GM19324 (cell line): ENCODE measurements at regions not wholly inside any gene's neighbourhood (a gene's known extent, or its start where the extent isn't known, plus 50 kb on each side); places are given as distances from the start of the nearest gene placed in this dataset.

Experiments used
- ATAC-seq: cut with Tn5 transposase; IDR thresholded peaks from one replicate; pipeline ENCODE4 v1.9.1; 2021; ENCODE audit warnings: mild to moderate bottlenecking, moderate library complexity; ENCODE audit not compliant: unreplicated experiment, low FRiP score

DNA sequence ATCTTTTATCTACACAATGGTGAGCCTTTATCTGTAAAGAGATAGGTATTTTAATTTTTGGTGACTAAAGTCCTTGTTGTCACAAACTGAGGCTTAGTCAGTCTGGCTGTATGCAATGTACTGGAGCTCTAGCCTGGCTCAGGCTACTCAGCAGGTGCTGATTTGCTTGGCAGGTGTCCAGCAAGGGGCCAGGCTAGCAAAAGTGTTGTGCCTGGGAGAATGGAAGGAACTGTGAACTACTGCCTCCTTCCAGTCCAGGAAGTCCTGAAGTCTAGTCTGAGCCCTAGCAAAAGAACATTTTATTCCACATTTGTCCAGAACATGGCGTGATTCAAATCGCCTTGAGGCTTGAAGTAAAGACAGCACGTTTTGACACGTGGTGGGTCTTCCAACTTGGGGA lies 260.5 kb downstream of the CCDC85A start:
- ATAC-seq: no peak

DNA sequence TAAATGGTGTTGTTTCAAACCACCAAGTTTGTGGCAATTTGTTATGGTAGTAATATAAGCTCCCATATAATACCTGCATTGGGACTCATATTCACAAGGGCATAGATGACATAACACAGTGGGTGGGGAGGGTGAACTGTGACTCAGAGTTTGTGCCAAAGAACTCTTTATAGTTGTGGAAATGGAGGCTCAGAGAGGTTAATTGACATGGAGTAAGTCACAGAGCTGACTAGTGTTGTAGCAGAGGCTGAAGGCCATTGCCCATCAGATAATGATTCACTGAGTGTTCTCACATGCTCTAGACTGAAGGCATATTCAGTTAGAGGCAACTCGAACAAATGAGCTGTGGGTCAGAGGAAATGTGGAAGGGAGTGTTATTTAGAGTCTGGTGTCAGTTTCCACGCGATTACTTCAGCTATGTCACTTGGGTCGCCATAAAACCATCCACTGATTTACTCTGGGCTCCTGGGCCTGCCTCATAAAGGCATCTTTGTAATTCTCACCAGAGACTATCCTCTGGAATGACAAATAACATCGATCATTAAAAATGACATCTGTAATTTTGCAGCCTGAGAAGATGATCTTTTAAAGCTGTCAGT lies 264.7 kb downstream of the CCDC85A start:
- no peak for ATAC-seq

DNA sequence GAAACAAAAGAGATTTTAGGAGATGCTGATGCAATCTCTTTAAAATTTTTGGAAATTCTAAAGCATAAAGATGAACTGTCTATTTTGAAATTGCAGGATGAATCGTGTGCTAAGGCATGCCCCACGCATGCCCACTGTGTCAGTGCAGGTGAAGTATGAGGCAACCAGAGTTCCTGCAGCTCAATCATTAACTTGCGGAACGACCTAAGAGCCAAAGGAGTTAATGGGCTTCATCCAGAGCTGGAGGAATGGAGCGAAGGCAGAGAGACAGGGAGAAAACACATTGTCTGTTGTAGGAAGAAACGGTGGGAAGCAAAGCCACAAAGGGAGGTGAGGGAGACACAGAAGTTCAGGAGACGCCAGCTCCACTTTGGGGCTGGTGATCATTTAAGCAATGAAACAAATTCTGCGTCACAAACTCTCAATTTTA lies 265.2 kb downstream of the CCDC85A start:
- no peak for ATAC-seq

DNA sequence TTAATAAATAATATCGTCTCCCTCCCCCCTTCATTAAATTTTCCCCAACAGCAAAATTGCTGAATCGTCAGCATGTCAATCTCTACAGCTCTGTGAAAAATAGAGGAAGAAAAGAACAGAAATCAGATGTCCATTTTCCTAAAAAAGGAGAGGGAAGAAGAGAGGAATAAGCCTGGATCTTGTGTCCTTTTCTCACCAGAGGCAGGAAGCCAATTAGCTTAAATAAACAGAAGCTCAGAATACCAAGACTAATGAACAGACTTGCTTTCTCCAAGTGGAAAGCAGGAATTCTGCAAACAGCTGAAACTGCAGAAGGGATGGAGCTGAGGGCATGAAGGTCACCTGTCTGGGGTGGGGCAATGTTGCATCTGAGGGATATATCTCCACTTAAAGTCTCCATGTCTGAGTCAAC lies 265.7 kb downstream of the CCDC85A start:
- no peak for ATAC-seq

DNA sequence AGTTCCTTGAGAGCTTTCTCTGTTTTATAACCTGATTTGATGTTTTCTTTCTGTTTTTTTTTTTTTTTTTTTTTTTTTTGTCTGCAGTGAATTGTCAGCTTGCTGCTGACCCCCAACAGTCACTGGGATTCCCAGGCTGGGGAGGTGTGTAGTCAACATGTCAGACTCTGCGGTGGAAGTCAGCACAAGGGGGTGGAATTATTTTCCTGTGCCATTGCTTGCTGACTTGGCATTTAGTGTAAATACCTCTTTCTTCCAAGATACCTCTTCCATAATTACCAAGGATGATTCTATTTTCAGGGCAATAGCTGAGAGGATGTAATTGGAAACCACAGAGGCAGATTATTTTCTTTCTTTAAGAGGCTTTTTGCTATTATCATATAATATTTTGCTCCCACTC lies 266.3 kb downstream of the CCDC85A start:
- no peak for ATAC-seq

DNA sequence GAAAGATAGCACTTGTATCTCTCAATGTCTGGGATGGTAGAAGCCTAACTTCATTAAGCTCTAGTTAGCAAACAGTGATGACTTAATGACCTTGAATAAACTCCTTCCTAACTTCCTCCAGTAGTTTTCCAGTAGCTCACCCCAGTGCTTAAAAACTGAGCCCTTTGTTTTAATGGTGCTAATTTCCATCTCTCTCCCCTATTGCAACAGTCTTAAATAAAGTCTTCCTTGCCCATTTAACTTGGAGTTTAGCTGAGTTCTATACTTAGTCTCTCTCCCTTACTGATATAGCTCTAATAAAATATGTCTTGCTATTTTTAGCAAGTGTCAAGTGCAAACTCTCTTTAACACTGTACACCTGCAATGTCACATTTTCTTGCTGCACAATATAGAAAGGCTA lies 267.0 kb downstream of the CCDC85A start:
- no peak for ATAC-seq

DNA sequence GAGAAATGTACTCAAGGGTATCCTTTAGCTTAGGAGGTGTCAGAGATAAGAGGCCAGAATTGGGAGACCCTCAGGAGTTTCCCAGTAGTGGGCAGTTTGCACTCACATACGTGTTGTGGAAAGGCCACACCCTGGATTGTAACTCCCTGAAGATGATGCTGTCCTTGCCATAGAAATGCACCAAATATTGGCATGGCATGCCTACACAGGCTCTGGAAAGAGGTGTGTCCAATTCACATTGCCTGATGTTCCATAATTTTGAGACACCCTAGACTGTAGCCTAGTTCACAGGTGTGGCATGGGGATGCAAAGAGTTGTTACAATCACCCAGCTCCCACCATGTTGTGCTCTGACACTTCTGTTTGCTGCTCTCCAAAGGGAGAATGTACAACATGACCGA lies 271.9 kb downstream of the CCDC85A start:
- ATAC-seq: no peak

DNA sequence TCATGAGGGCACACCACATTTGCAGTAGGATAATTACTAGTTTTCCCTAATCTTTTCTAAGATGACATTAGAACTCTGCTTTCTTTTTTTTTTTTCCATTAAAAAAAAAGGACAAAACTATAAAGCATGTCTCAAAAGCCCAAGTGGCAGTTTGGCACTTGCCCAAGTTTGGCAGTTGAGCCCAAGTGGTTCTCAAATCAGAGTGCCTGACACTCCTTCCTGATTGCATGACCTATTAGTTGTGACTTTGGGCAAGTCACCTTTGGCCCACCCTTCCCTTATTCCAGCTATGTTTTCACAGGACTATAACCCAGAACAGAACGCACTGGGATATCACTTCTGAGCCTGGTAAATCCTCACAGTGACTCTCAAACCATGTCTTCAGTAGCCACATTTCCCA lies 273.0 kb downstream of the CCDC85A start:
- no peak for ATAC-seq

DNA sequence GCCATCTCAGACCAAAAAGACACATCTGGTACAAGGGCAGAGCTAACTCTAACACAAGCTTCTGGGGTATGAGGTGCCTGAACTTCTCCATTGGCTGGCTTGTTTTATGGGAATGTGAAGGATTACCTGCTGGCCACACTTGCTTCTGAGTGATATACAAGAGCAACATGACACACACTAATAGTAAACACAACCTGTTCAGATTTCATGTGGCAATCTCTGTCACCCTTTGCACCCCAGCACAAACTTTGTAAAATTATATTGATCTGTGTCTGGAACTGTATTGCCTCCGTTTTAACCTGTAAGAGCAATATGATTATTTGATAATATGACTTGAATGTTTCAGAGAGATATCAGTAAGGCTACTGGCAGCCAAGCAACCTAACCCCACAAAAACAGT lies 276.7 kb downstream of the CCDC85A start:
- no peak for ATAC-seq

DNA sequence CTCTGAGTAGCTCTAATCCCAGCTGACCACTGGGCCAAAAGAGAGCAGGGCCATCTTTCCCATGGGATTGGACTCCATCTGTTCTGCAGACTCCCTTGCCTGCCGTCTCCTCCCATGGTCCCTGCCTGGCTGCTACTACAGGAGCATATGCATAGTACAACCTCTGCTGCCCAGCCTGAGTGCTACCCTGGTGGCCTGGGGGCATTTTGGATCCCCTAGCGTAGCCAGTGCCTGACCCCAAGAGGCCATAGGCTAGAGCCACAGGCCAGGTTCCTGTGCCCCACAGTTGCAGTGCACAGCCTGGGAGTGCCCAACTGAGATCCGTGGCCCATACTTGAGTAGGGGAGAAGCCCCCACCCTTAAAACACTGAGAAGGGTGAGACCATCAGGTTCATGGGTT lies 280.3 kb downstream of the CCDC85A start:
- no peak for ATAC-seq

DNA sequence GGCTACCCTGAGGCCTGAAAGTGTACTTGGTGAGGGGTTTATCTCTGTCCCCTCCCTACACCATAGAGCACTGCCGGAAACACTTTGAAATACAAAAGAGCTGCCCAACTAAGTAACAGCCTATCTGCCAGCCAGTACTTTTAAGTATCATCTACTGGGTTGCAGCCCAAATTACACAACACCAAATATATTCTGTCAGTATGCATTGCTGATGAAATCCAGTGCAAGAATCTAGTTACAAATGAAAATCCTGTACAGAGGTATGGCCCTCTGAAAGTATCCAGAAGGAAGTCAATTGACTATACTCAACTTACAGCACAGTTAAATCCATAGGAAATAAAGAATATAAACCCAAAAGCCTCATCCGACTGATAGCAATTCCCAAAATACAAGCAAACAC lies 280.8 kb downstream of the CCDC85A start:
- no peak for ATAC-seq

DNA sequence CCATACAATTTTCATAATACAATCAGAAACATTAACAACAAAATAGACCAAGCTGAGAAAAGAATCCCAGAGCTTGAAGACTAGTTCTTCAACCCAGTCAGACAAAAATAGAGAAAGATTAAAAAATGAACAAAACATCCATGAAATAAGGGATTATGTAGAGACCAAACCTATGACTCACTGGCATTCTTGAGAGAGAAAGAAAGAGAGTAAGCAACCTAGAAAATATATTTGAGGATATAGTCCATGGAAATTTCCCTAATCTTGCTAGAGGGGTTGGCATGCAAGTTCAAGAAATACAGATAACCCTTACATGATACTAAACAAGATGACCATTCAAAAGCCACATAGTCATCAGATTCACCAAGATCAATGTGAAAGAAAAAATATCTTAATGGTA lies 281.7 kb downstream of the CCDC85A start:
- no peak for ATAC-seq

DNA sequence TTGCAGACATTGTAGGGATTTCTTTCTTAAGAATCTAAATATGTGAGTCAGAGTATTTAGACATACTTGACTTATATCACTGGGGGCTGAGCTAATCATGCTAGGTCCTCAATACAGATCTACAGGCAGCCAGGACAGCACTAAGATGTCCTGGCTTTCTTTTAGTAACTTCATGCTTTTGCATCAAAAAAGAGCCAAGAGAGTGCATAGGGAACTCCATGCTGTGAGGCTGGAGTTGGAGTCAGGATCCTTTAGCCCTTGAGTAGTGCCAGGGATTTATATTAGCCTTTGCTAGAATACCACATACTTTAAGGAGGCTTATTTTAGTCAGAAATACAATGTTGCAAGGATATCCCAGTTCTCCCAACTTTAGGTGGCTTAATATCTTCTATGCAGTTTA lies 289.7 kb downstream of the CCDC85A start:
- no peak for ATAC-seq

DNA sequence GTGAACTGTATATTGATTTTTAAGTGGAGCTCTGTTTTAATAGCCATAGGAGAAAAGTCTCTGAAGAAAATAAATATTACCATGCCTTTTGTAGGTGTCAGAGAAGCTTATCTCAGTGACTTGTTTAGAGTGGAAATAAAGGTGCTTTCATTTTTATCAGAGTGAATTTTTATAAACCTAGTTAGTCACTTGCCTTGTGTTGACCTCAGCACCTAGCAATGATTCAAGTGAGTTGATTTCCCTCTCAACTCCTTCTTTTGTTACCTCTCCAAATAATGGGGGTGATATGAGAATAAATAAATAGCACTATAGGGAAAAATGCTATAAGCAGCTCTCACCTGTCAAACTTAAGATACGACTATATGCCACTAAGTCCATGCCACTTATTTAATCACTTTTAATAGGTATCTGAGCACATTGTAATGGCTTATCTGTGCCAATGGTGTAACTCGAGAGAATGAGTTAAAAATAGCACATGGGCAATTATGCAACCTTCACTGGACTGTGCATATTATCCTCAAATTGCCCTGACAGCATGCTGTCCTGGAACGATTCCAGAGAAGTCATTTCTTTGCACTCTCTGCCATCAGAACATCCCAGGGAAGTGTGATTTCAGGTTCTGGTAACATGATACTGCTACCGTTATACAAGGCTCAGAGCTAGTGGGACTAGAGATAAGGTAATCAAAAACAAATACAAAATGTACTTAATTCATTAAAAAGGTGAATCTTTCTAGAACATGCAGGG lies 290.8 kb downstream of the CCDC85A start:
- no peak for ATAC-seq

DNA sequence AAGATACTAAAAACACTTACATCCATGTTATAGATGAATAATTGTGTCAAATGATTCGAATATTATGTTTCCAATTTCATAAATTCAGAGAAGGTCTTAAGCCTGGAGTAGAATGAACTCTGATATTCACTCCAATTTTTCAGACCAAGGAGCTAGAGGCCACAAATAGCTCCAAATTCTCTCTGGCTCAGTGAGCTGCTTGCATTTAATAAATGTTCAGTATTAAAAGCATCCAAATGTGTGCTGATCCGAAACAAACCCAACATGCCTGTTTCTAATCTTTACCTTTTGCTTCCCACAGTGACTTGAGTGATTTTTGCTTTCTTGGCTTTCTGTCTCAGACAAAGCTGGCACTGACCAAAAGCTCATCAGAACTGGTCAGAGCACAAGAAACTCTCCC lies 291.4 kb downstream of the CCDC85A start:
- no peak for ATAC-seq

DNA sequence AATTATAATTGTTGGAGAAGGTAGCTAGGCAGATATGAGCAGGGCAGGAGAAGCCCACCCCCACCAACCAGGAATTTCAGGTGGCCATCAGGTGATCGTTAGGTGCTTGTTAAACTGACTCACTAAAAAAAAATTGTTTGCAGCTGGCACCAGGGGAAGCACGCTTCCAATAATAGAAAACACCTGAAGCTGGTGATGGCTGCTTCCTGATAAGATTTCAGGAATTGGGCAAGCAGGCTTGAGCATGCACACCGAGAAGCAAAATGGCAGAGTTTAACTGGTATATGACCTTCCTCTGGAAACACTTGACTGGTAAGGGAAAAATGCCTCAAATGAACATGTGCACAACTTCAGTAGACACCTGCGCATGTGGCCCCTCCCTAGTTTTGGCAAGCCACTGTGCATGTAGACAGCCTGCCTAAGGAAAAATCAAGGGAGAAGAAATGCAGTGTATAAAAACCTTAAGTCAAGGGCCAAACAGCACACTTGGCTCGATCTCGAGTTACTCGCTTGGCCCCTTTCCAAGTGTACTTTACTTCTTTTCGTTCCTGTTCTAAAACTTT lies 292.8 kb downstream of the CCDC85A start:
- no peak for ATAC-seq

DNA sequence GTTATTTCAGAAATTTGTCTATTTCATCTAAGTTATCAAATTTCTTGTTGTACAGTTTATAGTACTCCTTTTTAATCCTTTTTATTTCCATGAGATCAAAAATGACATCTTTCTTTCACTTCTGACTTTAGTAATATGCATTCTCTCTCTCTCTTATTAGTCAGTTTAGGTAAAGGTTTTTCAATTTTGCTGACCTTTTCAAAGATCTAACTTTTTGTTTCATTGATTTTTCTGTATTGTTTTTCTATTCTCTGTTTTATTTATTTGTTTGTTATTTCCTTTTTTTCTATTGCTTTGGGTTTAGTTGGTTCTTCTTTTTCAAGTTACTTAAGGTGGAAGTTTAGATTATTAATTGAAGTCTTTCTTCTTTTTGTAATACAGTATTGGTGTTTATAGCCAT lies 294.2 kb downstream of the CCDC85A start:
- ATAC-seq: no peak

DNA sequence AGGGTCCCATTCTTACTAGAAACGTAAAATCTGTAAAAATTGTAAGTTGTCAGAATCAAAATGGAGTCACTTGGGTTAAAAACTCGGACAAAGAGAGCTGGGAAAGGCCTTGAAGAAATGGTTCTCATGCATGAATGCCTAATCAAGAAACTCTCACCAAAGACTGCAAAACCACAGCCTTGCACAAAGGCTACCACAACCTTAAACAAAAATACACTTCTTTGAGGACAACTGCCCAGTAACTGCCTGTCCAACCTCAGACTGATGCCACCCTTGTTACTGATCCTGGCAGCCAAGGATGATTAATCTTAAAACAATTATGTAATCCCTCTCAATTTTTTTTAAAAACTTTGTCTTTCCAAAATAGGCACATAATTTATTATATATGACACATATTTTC lies 299.3 kb downstream of the CCDC85A start:
- ATAC-seq: no peak

DNA sequence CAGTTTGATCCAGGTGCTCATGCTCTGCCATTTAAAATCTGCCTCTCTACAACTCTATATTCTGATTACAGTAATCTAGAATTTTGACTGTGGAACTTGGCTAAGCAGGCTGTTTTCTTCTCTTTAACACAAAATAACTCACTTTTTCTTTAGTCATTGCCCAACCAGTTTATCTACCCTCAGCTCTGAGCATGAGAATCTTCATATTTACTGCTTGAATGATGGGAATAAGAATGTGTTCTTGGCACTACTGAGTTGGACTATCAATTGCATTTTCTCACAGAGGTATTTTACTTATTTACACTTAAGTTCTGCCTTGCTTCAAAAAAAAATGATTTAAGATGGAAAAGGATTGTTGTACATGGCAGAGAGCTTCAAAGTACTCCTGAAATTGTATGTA lies 301.1 kb downstream of the CCDC85A start:
- no peak for ATAC-seq

DNA sequence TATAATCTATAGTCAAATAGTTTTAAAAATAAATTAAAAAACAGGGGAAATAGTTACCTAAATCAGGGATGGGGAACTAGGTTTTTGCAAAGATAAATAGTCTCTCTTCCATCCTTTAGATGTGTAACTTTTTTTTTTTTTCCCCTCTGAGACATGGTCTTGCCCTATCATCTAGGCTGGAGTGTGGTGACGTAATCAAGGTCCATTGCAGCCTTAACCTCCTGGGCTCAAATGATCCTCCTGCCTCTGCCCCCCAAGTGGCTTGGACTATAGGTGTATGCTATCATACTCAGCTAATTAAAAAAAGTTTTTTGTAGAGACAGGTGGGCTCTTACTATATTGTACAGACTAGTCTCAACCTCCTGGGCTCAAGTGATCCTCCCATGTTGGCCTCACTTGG lies 316.5 kb downstream of the CCDC85A start:
- no peak for ATAC-seq

DNA sequence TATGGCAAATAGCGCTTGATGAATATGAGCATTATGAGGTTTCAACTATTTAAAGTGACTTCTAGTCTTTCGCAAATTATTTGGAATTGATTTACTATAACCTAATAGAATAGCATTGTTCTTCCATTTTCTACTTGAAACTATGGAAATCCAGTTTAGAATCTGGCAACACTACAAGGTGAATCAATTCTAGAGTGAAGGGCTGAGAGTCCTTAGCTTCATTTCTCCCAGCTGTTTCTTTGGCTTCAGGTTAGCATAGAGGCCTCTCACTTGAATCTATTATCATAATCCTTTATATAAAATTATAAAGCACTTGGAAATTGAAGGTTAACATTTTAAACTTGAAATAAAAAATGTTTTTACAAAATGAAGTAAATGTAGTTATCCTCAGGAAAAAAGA lies 318.8 kb downstream of the CCDC85A start:
- no peak for ATAC-seq

DNA sequence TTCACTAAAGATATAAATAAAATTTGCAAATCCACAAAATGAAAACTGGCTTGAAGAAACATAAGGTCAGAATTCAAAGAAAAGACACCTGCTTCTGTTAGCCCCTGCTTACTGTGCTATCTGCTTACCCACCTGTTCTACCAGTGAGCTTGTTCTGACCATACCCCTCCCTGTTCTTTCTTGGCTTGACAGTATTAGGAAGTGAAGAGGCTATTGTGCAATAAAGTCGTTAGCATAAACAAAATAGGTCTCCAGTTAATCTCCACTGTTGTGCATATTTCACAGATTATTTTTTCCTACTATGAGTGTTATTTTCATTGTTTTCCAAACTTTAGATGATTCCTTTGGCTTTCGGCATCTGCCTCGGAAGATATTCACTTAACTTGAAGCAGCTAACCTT lies 322.1 kb downstream of the CCDC85A start:
- no peak for ATAC-seq
